H1 (cell line): ENCODE measurements at regions not wholly inside any gene's neighbourhood (a gene's known extent, or its start where the extent isn't known, plus 50 kb on each side); places are given as distances from the start of the nearest gene placed in this dataset.

Experiments used
- ASH2L ChIP-seq: fragments of 200-600, 300-600 bp; sonication (generic); IDR thresholded peaks from one replicate; pipeline ENCODE4 v1.7.1; 2017; ENCODE audit warnings: low read length
- BRCA1 ChIP-seq: IDR thresholded peaks from 2 replicates; pipeline ENCODE4 v1.6.1; 2012; ENCODE audit warnings: low read depth, low read length, improper control_type of control experiment
- CHD2 ChIP-seq: IDR thresholded peaks from 2 replicates; pipeline ENCODE4 v1.6.1; 2012; ENCODE audit warnings: low read length, improper control_type of control experiment
- CHD7 ChIP-seq: fragments of 300-600 bp; sonication (generic); IDR thresholded peaks from 2 replicates; pipeline ENCODE4 v1.7.1; 2012; ENCODE audit warnings: low read length, moderate library complexity, mild to moderate bottlenecking, inconsistent platforms; ENCODE audit not compliant: insufficient replicate concordance
- JUN ChIP-seq: IDR thresholded peaks from 2 replicates; pipeline ENCODE4 v1.6.1; 2011; ENCODE audit warnings: low read depth, mild to moderate bottlenecking, improper control_type of control experiment, low read length
- JUND ChIP-seq: IDR thresholded peaks from 2 replicates; pipeline ENCODE4 v1.6.1; 2011; ENCODE audit warnings: mild to moderate bottlenecking, improper control_type of control experiment, low read length
- KDM4A ChIP-seq: IDR thresholded peaks from one replicate; pipeline ENCODE4 v1.7.1; 2012; ENCODE audit warnings: low read depth, mild to moderate bottlenecking, moderate library complexity, low read length, inconsistent platforms; ENCODE audit not compliant: severe bottlenecking
- MAFK ChIP-seq: IDR thresholded peaks from 2 replicates; pipeline ENCODE4 v1.6.1; 2012; ENCODE audit warnings: low read depth, mild to moderate bottlenecking, improper control_type of control experiment, low read length
- POLR2A ChIP-seq, 2 experiments: IDR thresholded peaks; 1 replicate in 1 of 2; 2 replicates in 1 of 2; pipeline ENCODE4 v1.6.1; 2011; ENCODE audit warnings: low read depth in 2 of 2, low read length in 2 of 2, mild to moderate bottlenecking in 2 of 2; ENCODE audit errors: control extremely low read depth in 1 of 2
- POLR2AphosphoS5 ChIP-seq: IDR thresholded peaks from 2 replicates; pipeline ENCODE4 v1.6.1; 2011; ENCODE audit warnings: low read depth, low read length
- POU5F1 ChIP-seq: IDR thresholded peaks from 2 replicates; pipeline ENCODE4 v1.6.1; 2011; ENCODE audit warnings: low read depth, mild to moderate bottlenecking, low read length, moderate library complexity
- SUZ12 ChIP-seq: fragments of 200-600 bp; sonication (generic); IDR thresholded peaks from 2 replicates; pipeline ENCODE4 v1.6.1; 2012; ENCODE audit warnings: mild to moderate bottlenecking, inconsistent platforms, low read length, moderate library complexity, mixed read lengths

DNA sequence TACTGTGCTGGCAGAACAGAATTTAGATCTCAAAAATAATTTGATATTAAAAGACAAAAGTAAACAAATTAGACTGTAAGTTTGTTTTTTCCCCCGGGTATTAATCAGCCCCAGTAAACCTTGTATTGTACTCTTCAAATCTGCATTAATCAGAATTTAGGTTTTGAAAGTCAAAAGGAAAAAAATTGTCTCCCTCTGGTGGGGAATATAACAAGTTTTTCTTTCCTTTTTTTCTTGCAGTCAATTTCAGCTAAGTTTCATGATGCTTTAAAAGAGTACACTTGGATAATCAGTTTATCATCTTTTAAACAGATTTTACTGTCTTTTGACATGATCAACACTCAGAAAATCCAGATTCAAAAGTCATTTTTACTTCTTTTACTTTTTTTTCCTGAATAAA, 134.5 kb upstream of the PKN2 start (continued):
- TF ChIP-seq CHD7, result no peak
- TF ChIP-seq CHD2, result no peak
- no peak for TF ChIP-seq POLR2A (IDR thresholded peaks at IDR 0.05; ENCODE audit: control extremely low read depth in 1 of 2, low read depth in 2 of 2, low read length in 2 of 2)
- TF ChIP-seq SUZ12, result no peak
- no peak for TF ChIP-seq BRCA1
- no peak for TF ChIP-seq MAFK
- no peak for TF ChIP-seq JUN
- TF ChIP-seq ASH2L, result no peak
- no peak for TF ChIP-seq POLR2AphosphoS5
- no peak for TF ChIP-seq KDM4A
- TF ChIP-seq POU5F1, result no peak
- no peak for TF ChIP-seq JUND
